ENCODE measurements at regions not wholly inside any gene's neighbourhood (a gene's known extent, or its start where the extent isn't known, plus 50 kb on each side); places are given as distances from the start of the nearest gene placed in this dataset.

- H3K36me3 ChIP-seq, result no peaks in the 10 kb centered on the region
- intact Hi-C loops (cut with DNase I), result no loop called here
- TF ChIP-seq CTCF (IDR thresholded peaks at IDR 0.05), result peak in 2 of 6 experiments; percentile 58 to 62
- no peak for TF ChIP-seq POLR2A (IDR thresholded peaks at IDR 0.05)
- H3K4me3 ChIP-seq (replicated peaks in 1 of 3), result peak overlapping the region in 1 of 3 donors; percentile 2
- H3K9me3 ChIP-seq, result no peaks in the 10 kb centered on the region
- DNase-seq, result no peak
- 94 to 95% methylated on average over 9 of the region's 9 CpGs for WGBS, 2 donors
- H3K27me3 ChIP-seq, result no peaks in the 10 kb centered on the region
- peaks cover 0 to 5% of the 10 kb centered on the region in 2 donors for H3K4me1 ChIP-seq
- peak overlapping the region in 1 of 3 donors; percentile 31 for H3K27ac ChIP-seq
Observed at GRCh38 chrX:131734621-131735020, 190.7 kb downstream of the OR13H1 start.

DNA sequence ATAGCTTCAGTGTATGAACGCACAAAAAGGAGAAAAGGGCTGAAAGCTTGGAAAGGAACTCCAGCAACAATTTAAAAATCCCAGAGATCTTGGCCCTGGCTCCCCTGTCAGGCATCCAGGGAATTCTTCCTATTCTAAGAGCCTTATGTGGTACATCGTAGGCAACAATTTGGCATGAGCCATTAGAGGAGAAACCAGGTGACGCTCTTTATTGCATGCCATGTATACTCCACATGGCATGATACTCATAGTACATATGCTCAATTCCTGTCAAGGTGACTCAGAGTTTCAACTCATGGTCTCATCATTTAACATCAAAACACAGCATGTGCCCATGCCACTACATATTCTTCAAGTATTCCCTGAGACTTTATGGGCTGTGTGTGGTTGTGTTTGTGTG lies 191.3 kb downstream of the OR13H1 start:
- Histone ChIP-seq H3K27ac (peak overlapping the region in 1 of 3 donors; percentile 31), H3K4me3 (replicated peaks in 1 of 3) (peak overlapping the region in 1 of 3 donors; percentile 2)
- WGBS, 2 donors, result 97 to 99% methylated on average over 3 of the region's 3 CpGs

DNA sequence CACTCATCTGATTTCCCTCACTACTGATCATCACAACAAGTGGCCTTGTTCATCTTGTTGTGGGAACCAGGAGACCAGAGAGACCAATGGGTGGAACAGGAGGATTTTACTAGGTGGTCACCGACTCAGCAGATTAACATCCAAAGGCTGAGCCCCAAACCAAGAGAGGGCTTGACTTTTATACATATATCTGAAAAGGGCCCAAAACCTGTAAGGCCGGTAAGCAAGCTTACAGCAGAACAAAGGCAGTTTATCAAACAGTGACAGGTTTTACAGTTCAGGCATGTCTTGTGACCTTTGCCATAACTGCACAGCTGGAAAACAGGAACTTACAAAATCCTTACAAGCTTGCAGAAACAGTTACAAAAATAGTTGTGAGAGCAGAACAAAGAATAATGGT lies 195.9 kb downstream of the OR13H1 start:
- DNase-seq, result no peak
- WGBS, 2 donors, result 88 to 91% methylated on average over 1 to 2 of the region's 2 CpGs
- TF ChIP-seq POLR2A (IDR thresholded peaks at IDR 0.05), result no peak
- TF ChIP-seq CTCF (IDR thresholded peaks at IDR 0.05), result no peak
- Histone ChIP-seq H3K36me3 (no peaks in the 10 kb centered on the region), H3K27ac (no peak overlapping the region), H3K27me3 (no peaks in the 10 kb centered on the region), H3K9me3 (no peaks in the 10 kb centered on the region), H3K4me3 (replicated peaks in 1 of 3) (no peak overlapping the region), H3K4me1 (peaks cover 0 to 5% of the 10 kb centered on the region in 2 donors)
- intact Hi-C loops (cut with DNase I), result no loop called here

More for the DNA sequence above, 191.3 kb downstream of the OR13H1 start:
- Histone ChIP-seq H3K9me3 (no peaks in the 10 kb centered on the region), H3K36me3 (no peaks in the 10 kb centered on the region), H3K27me3 (no peaks in the 10 kb centered on the region), H3K4me1 (peaks cover 0 to 5% of the 10 kb centered on the region in 2 donors)
- TF ChIP-seq CTCF (IDR thresholded peaks at IDR 0.05) (no peak), POLR2A (IDR thresholded peaks at IDR 0.05) (no peak)
- DNase-seq, result no peak
- intact Hi-C loops (cut with DNase I), result no loop called here

- 94% methylated on average over 8 to 11 of the region's 12 CpGs for whole genome bisulfite sequencing, 2 donors
- H3K4me3 ChIP-seq (replicated peaks in 1 of 3), result peak overlapping the region in 1 of 3 donors; percentile 12
- no peak for DNase-seq
- intact Hi-C loops (cut with DNase I), result no loop called here
- no peaks in the 10 kb centered on the region for H3K27me3 ChIP-seq
- no peaks in the 10 kb centered on the region for H3K36me3 ChIP-seq
- no peaks in the 10 kb centered on the region for H3K4me1 ChIP-seq
- peak overlapping the region in 2 of 3 donors; percentile 69 to 88 for H3K27ac ChIP-seq
- H3K9me3 ChIP-seq, result no peaks in the 10 kb centered on the region
- TF ChIP-seq CTCF (IDR thresholded peaks at IDR 0.05), result peak in 2 of 6 experiments; percentile 42 to 58
- no peak for TF ChIP-seq POLR2A (IDR thresholded peaks at IDR 0.05)
Observed at GRCh38 chrX:131741103-131741581, 197.3 kb downstream of the OR13H1 start.

- Histone ChIP-seq H3K9me3 (no peaks in the 10 kb centered on the region), H3K4me3 (replicated peaks in 1 of 3) (no peak overlapping the region), H3K36me3 (no peaks in the 10 kb centered on the region), H3K4me1 (no peaks in the 10 kb centered on the region), H3K27me3 (no peaks in the 10 kb centered on the region), H3K27ac (peak overlapping the region in 1 of 3 donors; percentile 82)
- 89 to 94% methylated on average over 5 of the region's 5 CpGs for WGBS, 2 donors
- intact Hi-C loops (cut with DNase I), result no loop called here
- no peak for DNase-seq
- TF ChIP-seq POLR2A (IDR thresholded peaks at IDR 0.05) (no peak), CTCF (IDR thresholded peaks at IDR 0.05) (no peak)
Observed at GRCh38 chrX:131745942-131746489, 202.1 kb downstream of the OR13H1 start.
